ENCODE measurements at regions not wholly inside any gene's neighbourhood (a gene's known extent, or its start where the extent isn't known, plus 50 kb on each side); places are given as distances from the start of the nearest gene placed in this dataset.

GRCh38 chr3:1037631-1038030, 55.2 kb upstream of the CNTN6 start:
- Mint-ChIP-seq H3K9me3 (ENCODE audit: unreplicated experiment) (peaks cover 17% of the 10 kb centered on the region), H3K4me1 (ENCODE audit: unreplicated experiment) (no peaks in the 10 kb centered on the region), H3K4me3 (ENCODE audit: unreplicated experiment) (no peak overlapping the region), H3K36me3 (ENCODE audit: low read depth, unreplicated experiment) (no peaks in the 10 kb centered on the region), H3K27ac (ENCODE audit: unreplicated experiment) (no peak overlapping the region), H3K27me3 (ENCODE audit: unreplicated experiment) (peaks cover 2% of the 10 kb centered on the region)
- no peak for DNase-seq (ENCODE audit: low spot score)
- TF ChIP-seq CTCF (IDR thresholded peaks at IDR 0.05; ENCODE audit: unreplicated experiment), result no peak

All from endothelial cell (in vitro differentiated cells).